GM23338 (cell line): ENCODE measurements at regions not wholly inside any gene's neighbourhood (a gene's known extent, or its start where the extent isn't known, plus 50 kb on each side); places are given as distances from the start of the nearest gene placed in this dataset.

Experiments
- ATAC-seq: fragments of 200-7000 bp; cut with Tn5 transposase; 3 replicates; pipeline ENCODE4 v1.9.1; 2020
- DNase-seq: peaks from one replicate; pipeline ENCODE4 v3.0.0-alpha.2; 2015; ENCODE audit warnings: low spot score
- H2AFZ ChIP-seq: fragments of 200-600 bp; sonication (generic); 2 replicates; pipeline ENCODE4 v1.8.0; 2016; ENCODE audit warnings: antibody characterized with exemption, mild to moderate bottlenecking, moderate library complexity
- H3F3A ChIP-seq: fragments of 200-600 bp; sonication (generic); replicated peaks from 2 replicates; pipeline ENCODE4 v1.8.0; 2017; ENCODE audit warnings: antibody characterized with exemption, mixed run types, low read depth
- H3K27ac ChIP-seq: fragments of 200-600 bp; sonication (generic); 2 replicates; pipeline ENCODE4 v1.6.1; 2016; ENCODE audit warnings: low read depth
- H3K27me3 ChIP-seq: fragments of 200-600 bp; sonication (generic); 2 replicates; pipeline ENCODE4 v1.8.0; 2016; ENCODE audit warnings: mild to moderate bottlenecking, mixed run types, moderate library complexity; ENCODE audit not compliant: insufficient read depth
- H3K36me3 ChIP-seq: fragments of 200-600 bp; sonication (generic); 2 replicates; pipeline ENCODE4 v1.8.0; 2016; ENCODE audit warnings: mild to moderate bottlenecking; ENCODE audit not compliant: insufficient read depth
- H3K4me1 ChIP-seq: fragments of 200-600 bp; sonication (generic); 2 replicates; pipeline ENCODE4 v1.8.0; 2016; ENCODE audit warnings: mild to moderate bottlenecking, moderate library complexity; ENCODE audit not compliant: insufficient read depth
- H3K4me2 ChIP-seq: fragments of 200-600 bp; sonication (generic); 2 replicates; pipeline ENCODE4 v1.7.1; 2017; ENCODE audit warnings: mixed run types
- H3K4me3 ChIP-seq: fragments of 200-600 bp; sonication (generic); 2 replicates; pipeline ENCODE4 v1.6.1; 2016; ENCODE audit warnings: mixed run types
- H3K79me2 ChIP-seq: fragments of 200-600 bp; sonication (generic); replicated peaks from 2 replicates; pipeline ENCODE4 v1.8.0; 2017; ENCODE audit warnings: mild to moderate bottlenecking; ENCODE audit not compliant: insufficient read depth
- H3K9me2 ChIP-seq: fragments of 200-600 bp; sonication (generic); 2 replicates; pipeline ENCODE4 v1.8.0; 2017; ENCODE audit not compliant: insufficient read depth
- H4K20me1 ChIP-seq: fragments of 200-600 bp; sonication (generic); replicated peaks from 2 replicates; pipeline ENCODE4 v1.8.0; 2017; ENCODE audit warnings: mild to moderate bottlenecking; ENCODE audit not compliant: insufficient read depth
- H3K27ac Mint-ChIP-seq: 2 replicates; pipeline ENCODE4 v1.8.0; 2020; ENCODE audit warnings: inconsistent platforms, mild to moderate bottlenecking, moderate library complexity, mixed read lengths
- H3K27me3 Mint-ChIP-seq: 3 replicates; pipeline ENCODE4 v1.8.0; 2022; ENCODE audit warnings: low read depth, mild to moderate bottlenecking, moderate library complexity, mixed read lengths, inconsistent platforms; ENCODE audit not compliant: insufficient read depth, poor library complexity
- H3K36me3 Mint-ChIP-seq: 3 replicates; pipeline ENCODE4 v1.8.0; 2021; ENCODE audit warnings: low read depth, mild to moderate bottlenecking, inconsistent platforms, moderate library complexity, mixed read lengths
- H3K4me1 Mint-ChIP-seq: 3 replicates; pipeline ENCODE4 v1.8.0; 2020; ENCODE audit warnings: mild to moderate bottlenecking, inconsistent platforms, mixed read lengths
- H3K4me3 Mint-ChIP-seq: 3 replicates; pipeline ENCODE4 v1.8.0; 2021; ENCODE audit warnings: moderate library complexity, mild to moderate bottlenecking, inconsistent platforms, mixed read lengths
- H3K9me3 Mint-ChIP-seq: 3 replicates; pipeline ENCODE4 v1.8.0; 2020; ENCODE audit warnings: moderate library complexity, mild to moderate bottlenecking, inconsistent platforms, mixed read lengths
- EZH2phosphoT487 ChIP-seq: fragments of 200-600 bp; sonication (generic); IDR thresholded peaks from one replicate; pipeline ENCODE4 v1.8.1; 2018; ENCODE audit warnings: antibody characterized with exemption; ENCODE audit not compliant: unreplicated experiment
- JUNB ChIP-seq: IDR thresholded peaks from one replicate; pipeline ENCODE4 v1.6.1; 2016; ENCODE audit warnings: antibody characterized with exemption; ENCODE audit not compliant: unreplicated experiment
- NANOG ChIP-seq: IDR thresholded peaks from 2 replicates; pipeline ENCODE4 v1.6.1; 2016; ENCODE audit warnings: antibody characterized with exemption, borderline replicate concordance
- REST ChIP-seq: IDR thresholded peaks from one replicate; pipeline ENCODE4 v1.6.1; 2018; ENCODE audit warnings: antibody characterized with exemption; ENCODE audit not compliant: unreplicated experiment
- TF ChIP-seq, protein P1 (sequence below): fragments of 250-450 bp; sonication (Bioruptor Pico); IDR thresholded peaks from 2 replicates; pipeline ENCODE4 v1.5.0; 2020; ENCODE audit warnings: mild to moderate bottlenecking, moderate library complexity

GRCh38 chr5:174371600-174372094 is 326.1 kb downstream of the NSG2 start:
- no peak for ATAC-seq
- Histone ChIP-seq H3K27ac (no peak overlapping the region), H3F3A (no peaks in the 10 kb centered on the region), H4K20me1 (no peaks in the 10 kb centered on the region), H3K79me2 (no peaks in the 10 kb centered on the region), H3K36me3 (no peaks in the 10 kb centered on the region), H3K9me2 (no peaks in the 10 kb centered on the region), H2AFZ (no peak overlapping the region), H3K4me2 (no peak overlapping the region), H3K4me3 (no peak overlapping the region), H3K4me1 (no peaks in the 10 kb centered on the region), H3K27me3 (no peaks in the 10 kb centered on the region)
- H3K4me1 Mint-ChIP-seq: no peaks in the 10 kb centered on the region
- H3K36me3 Mint-ChIP-seq: no peaks in the 10 kb centered on the region
- H3K9me3 Mint-ChIP-seq: no peaks in the 10 kb centered on the region; the same call in 2 of the 3 replicates
- TF ChIP-seq NANOG (no peak), REST (no peak), JUNB (no peak), EZH2phosphoT487 (no peak)
- TF ChIP-seq, protein P1, sequence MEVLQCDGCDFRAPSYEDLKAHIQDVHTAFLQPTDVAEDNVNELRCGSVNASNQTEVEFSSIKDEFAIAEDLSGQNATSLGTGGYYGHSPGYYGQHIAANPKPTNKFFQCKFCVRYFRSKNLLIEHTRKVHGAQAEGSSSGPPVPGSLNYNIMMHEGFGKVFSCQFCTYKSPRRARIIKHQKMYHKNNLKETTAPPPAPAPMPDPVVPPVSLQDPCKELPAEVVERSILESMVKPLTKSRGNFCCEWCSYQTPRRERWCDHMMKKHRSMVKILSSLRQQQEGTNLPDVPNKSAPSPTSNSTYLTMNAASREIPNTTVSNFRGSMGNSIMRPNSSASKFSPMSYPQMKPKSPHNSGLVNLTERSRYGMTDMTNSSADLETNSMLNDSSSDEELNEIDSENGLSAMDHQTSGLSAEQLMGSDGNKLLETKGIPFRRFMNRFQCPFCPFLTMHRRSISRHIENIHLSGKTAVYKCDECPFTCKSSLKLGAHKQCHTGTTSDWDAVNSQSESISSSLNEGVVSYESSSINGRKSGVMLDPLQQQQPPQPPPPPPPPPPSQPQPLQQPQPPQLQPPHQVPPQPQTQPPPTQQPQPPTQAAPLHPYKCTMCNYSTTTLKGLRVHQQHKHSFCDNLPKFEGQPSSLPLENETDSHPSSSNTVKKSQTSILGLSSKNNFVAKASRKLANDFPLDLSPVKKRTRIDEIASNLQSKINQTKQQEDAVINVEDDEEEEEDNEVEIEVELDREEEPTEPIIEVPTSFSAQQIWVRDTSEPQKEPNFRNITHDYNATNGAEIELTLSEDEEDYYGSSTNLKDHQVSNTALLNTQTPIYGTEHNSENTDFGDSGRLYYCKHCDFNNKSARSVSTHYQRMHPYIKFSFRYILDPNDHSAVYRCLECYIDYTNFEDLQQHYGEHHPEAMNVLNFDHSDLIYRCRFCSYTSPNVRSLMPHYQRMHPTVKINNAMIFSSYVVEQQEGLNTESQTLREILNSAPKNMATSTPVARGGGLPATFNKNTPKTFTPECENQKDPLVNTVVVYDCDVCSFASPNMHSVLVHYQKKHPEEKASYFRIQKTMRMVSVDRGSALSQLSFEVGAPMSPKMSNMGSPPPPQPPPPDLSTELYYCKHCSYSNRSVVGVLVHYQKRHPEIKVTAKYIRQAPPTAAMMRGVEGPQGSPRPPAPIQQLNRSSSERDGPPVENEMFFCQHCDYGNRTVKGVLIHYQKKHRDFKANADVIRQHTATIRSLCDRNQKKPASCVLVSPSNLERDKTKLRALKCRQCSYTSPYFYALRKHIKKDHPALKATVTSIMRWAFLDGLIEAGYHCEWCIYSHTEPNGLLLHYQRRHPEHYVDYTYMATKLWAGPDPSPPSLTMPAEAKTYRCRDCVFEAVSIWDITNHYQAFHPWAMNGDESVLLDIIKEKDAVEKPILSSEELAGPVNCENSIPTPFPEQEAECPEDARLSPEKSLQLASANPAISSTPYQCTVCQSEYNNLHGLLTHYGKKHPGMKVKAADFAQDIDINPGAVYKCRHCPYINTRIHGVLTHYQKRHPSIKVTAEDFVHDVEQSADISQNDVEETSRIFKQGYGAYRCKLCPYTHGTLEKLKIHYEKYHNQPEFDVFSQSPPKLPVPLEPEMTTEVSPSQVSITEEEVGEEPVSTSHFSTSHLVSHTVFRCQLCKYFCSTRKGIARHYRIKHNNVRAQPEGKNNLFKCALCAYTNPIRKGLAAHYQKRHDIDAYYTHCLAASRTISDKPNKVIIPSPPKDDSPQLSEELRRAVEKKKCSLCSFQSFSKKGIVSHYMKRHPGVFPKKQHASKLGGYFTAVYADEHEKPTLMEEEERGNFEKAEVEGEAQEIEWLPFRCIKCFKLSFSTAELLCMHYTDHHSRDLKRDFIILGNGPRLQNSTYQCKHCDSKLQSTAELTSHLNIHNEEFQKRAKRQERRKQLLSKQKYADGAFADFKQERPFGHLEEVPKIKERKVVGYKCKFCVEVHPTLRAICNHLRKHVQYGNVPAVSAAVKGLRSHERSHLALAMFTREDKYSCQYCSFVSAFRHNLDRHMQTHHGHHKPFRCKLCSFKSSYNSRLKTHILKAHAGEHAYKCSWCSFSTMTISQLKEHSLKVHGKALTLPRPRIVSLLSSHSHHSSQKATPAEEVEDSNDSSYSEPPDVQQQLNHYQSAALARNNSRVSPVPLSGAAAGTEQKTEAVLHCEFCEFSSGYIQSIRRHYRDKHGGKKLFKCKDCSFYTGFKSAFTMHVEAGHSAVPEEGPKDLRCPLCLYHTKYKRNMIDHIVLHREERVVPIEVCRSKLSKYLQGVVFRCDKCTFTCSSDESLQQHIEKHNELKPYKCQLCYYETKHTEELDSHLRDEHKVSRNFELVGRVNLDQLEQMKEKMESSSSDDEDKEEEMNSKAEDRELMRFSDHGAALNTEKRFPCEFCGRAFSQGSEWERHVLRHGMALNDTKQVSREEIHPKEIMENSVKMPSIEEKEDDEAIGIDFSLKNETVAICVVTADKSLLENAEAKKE: no peak
- DNase-seq: no peak
- no peak overlapping the region for H3K4me3 Mint-ChIP-seq
- H3K27ac Mint-ChIP-seq: no peak overlapping the region
- no peaks in the 10 kb centered on the region for H3K27me3 Mint-ChIP-seq
